ENCODE measurements at regions not wholly inside any gene's neighbourhood (a gene's known extent, or its start where the extent isn't known, plus 50 kb on each side); places are given as distances from the start of the nearest gene placed in this dataset.
"Not testable (repeated sequence)": the region's sequence is repeated elsewhere in the genome, so short reads cannot be mapped to it uniquely, and the experiment has no call there.

DNA sequence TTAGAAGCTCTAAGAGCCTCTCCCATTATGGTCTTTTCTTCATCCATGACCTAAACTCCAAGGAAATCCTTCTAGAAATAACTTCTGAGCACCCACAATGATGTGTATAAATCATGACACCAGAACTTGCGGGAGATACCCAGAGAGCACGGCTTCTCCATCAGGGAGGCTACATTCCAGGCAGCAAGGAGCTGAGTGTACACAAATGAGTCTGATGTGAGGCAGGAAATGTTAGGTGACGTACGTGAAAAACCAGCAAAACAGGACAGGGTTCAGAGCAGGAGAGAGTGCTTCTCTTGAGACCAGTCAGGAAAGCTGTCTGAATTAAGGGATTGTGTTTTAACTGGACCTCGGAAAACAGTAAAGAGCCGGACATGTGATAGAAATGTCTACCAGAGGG lies 58.1 kb upstream of the MRPS9 start:
- TF ChIP-seq, protein P1, sequence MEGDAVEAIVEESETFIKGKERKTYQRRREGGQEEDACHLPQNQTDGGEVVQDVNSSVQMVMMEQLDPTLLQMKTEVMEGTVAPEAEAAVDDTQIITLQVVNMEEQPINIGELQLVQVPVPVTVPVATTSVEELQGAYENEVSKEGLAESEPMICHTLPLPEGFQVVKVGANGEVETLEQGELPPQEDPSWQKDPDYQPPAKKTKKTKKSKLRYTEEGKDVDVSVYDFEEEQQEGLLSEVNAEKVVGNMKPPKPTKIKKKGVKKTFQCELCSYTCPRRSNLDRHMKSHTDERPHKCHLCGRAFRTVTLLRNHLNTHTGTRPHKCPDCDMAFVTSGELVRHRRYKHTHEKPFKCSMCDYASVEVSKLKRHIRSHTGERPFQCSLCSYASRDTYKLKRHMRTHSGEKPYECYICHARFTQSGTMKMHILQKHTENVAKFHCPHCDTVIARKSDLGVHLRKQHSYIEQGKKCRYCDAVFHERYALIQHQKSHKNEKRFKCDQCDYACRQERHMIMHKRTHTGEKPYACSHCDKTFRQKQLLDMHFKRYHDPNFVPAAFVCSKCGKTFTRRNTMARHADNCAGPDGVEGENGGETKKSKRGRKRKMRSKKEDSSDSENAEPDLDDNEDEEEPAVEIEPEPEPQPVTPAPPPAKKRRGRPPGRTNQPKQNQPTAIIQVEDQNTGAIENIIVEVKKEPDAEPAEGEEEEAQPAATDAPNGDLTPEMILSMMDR (IDR thresholded peaks at IDR 0.05; ENCODE audit: insufficient read depth, low read length, poor library complexity, severe bottlenecking), result not testable (repeated sequence)
- TF ChIP-seq EZH2phosphoT487 (conservative IDR thresholded peaks at IDR 0.05; ENCODE audit: low read length), result not testable (repeated sequence)

All from SU-DHL-6 (cell line).